Mononuclear cell (primary cell): ENCODE measurements at regions not wholly inside any gene's neighbourhood (a gene's known extent, or its start where the extent isn't known, plus 50 kb on each side); places are given as distances from the start of the nearest gene placed in this dataset.

Experiments used
- H3K27me3 ChIP-seq: 2 replicates; pipeline ENCODE4 v1.6.0; 2011; ENCODE audit warnings: low read length, control low read depth; ENCODE audit not compliant: insufficient read depth
- H3K4me1 ChIP-seq: 2 replicates; pipeline ENCODE4 v1.5.1; 2011; ENCODE audit warnings: mild to moderate bottlenecking, low read length, control low read depth; ENCODE audit not compliant: insufficient read depth
- H3K4me3 ChIP-seq: 2 replicates; pipeline ENCODE4 v1.5.1; 2011; ENCODE audit warnings: mild to moderate bottlenecking, low read length, moderate library complexity
- H3K9me3 ChIP-seq: 2 replicates; pipeline ENCODE4 v1.5.1; 2011; ENCODE audit warnings: low read depth, mild to moderate bottlenecking, control low read depth, low read length

GRCh38 chrX:7240929-7241328 is 93.0 kb upstream of the PUDP start:
- H3K4me3 ChIP-seq: no peak overlapping the region
- H3K4me1 ChIP-seq: peaks cover 28% of the 10 kb centered on the region
- no peaks in the 10 kb centered on the region for H3K27me3 ChIP-seq
- no peaks in the 10 kb centered on the region for H3K9me3 ChIP-seq

GRCh38 chrX:7235071-7235470 is 87.1 kb upstream of the PUDP start:
- H3K27me3 ChIP-seq: no peaks in the 10 kb centered on the region

GRCh38 chrX:7233580-7234406 is 85.8 kb upstream of the PUDP start:
- Histone ChIP-seq H3K4me1 (no peaks in the 10 kb centered on the region), H3K4me3 (no peak overlapping the region), H3K27me3 (no peaks in the 10 kb centered on the region), H3K9me3 (no peaks in the 10 kb centered on the region)

More at GRCh38 chrX:7235071-7235470, 87.1 kb upstream of the PUDP start:
- H3K4me3 ChIP-seq: no peak overlapping the region
- no peaks in the 10 kb centered on the region for H3K9me3 ChIP-seq
- no peaks in the 10 kb centered on the region for H3K4me1 ChIP-seq

GRCh38 chrX:7228226-7228625 is 80.3 kb upstream of the PUDP start:
- Histone ChIP-seq H3K4me3 (no peak overlapping the region), H3K27me3 (no peaks in the 10 kb centered on the region), H3K9me3 (no peaks in the 10 kb centered on the region), H3K4me1 (no peaks in the 10 kb centered on the region)

GRCh38 chrX:7225338-7225737 is 77.4 kb upstream of the PUDP start:
- Histone ChIP-seq H3K9me3 (no peaks in the 10 kb centered on the region), H3K4me1 (no peaks in the 10 kb centered on the region), H3K4me3 (no peak overlapping the region), H3K27me3 (no peaks in the 10 kb centered on the region)

GRCh38 chrX:7223271-7223670 is 75.3 kb upstream of the PUDP start:
- Histone ChIP-seq H3K4me1 (no peaks in the 10 kb centered on the region), H3K27me3 (no peaks in the 10 kb centered on the region), H3K4me3 (no peak overlapping the region), H3K9me3 (no peaks in the 10 kb centered on the region)

- no peaks in the 10 kb centered on the region for H3K4me1 ChIP-seq
- H3K4me3 ChIP-seq: no peak overlapping the region
- H3K9me3 ChIP-seq: no peaks in the 10 kb centered on the region
- H3K27me3 ChIP-seq: no peaks in the 10 kb centered on the region
These were observed 72.2 kb upstream of the PUDP start for GRCh38 chrX:7220121-7220520.

GRCh38 chrX:7219153-7219705 is 71.3 kb upstream of the PUDP start:
- Histone ChIP-seq H3K9me3 (no peaks in the 10 kb centered on the region), H3K4me3 (no peak overlapping the region), H3K4me1 (no peaks in the 10 kb centered on the region), H3K27me3 (no peaks in the 10 kb centered on the region)

- Histone ChIP-seq H3K4me3 (no peak overlapping the region), H3K9me3 (no peaks in the 10 kb centered on the region), H3K4me1 (no peaks in the 10 kb centered on the region), H3K27me3 (no peaks in the 10 kb centered on the region)
These were observed 70.6 kb upstream of the PUDP start for GRCh38 chrX:7218321-7219152.

- no peak overlapping the region for H3K4me3 ChIP-seq
- no peaks in the 10 kb centered on the region for H3K27me3 ChIP-seq
- no peaks in the 10 kb centered on the region for H3K9me3 ChIP-seq
- no peaks in the 10 kb centered on the region for H3K4me1 ChIP-seq
These were observed 69.1 kb upstream of the PUDP start for GRCh38 chrX:7216981-7217587.

- no peaks in the 10 kb centered on the region for H3K27me3 ChIP-seq
These were observed 67.9 kb upstream of the PUDP start for GRCh38 chrX:7215842-7216241.

GRCh38 chrX:7214251-7214650 is 66.3 kb upstream of the PUDP start:
- no peaks in the 10 kb centered on the region for H3K27me3 ChIP-seq
- no peak overlapping the region for H3K4me3 ChIP-seq
- H3K4me1 ChIP-seq: no peaks in the 10 kb centered on the region
- no peaks in the 10 kb centered on the region for H3K9me3 ChIP-seq

More at GRCh38 chrX:7215842-7216241, 67.9 kb upstream of the PUDP start:
- H3K4me1 ChIP-seq: no peaks in the 10 kb centered on the region
- H3K9me3 ChIP-seq: no peaks in the 10 kb centered on the region
- no peak overlapping the region for H3K4me3 ChIP-seq

- no peaks in the 10 kb centered on the region for H3K27me3 ChIP-seq
- H3K9me3 ChIP-seq: no peaks in the 10 kb centered on the region
- no peaks in the 10 kb centered on the region for H3K4me1 ChIP-seq
- H3K4me3 ChIP-seq: no peak overlapping the region
These were observed 57.2 kb upstream of the PUDP start for GRCh38 chrX:7205037-7205577.

- no peaks in the 10 kb centered on the region for H3K27me3 ChIP-seq
These were observed 56.7 kb upstream of the PUDP start for GRCh38 chrX:7204619-7205018.

GRCh38 chrX:7202206-7202605 is 54.3 kb upstream of the PUDP start:
- Histone ChIP-seq H3K27me3 (no peaks in the 10 kb centered on the region), H3K4me3 (no peak overlapping the region), H3K9me3 (no peaks in the 10 kb centered on the region), H3K4me1 (no peaks in the 10 kb centered on the region)

More at GRCh38 chrX:7204619-7205018, 56.7 kb upstream of the PUDP start:
- Histone ChIP-seq H3K9me3 (no peaks in the 10 kb centered on the region), H3K4me1 (no peaks in the 10 kb centered on the region), H3K4me3 (no peak overlapping the region)
